Transverse colon (tissue), 3 donors: ENCODE measurements at regions not wholly inside any gene's neighbourhood (a gene's known extent, or its start where the extent isn't known, plus 50 kb on each side); places are given as distances from the start of the nearest gene placed in this dataset.

Experiments used
- CTCF ChIP-seq, 5 experiments: fragments of 200-600 bp in 3 of 5; fragments of 450-650 bp in 2 of 5; sonication (generic) in 3 of 5; IDR thresholded peaks; 1 replicate in 2 of 5; 2 replicates in 3 of 5; pipeline ENCODE4 v1.5.1; 2016 to 2017; ENCODE audit warnings: antibody characterized with exemption in 5 of 5, inconsistent platforms in 3 of 5, mild to moderate bottlenecking in 2 of 5, moderate library complexity in 1 of 5
- EP300 ChIP-seq: sonication (generic); formaldehyde crosslinking; IDR thresholded peaks from one replicate; pipeline ENCODE4 v1.6.1; 2017; ENCODE audit warnings: antibody characterized with exemption, low read depth
- POLR2A ChIP-seq: fragments of 450-650 bp; IDR thresholded peaks from one replicate; pipeline ENCODE4 v1.6.1; 2016; ENCODE audit warnings: antibody characterized with exemption, mild to moderate bottlenecking, moderate library complexity

- TF ChIP-seq CTCF (IDR thresholded peaks at IDR 0.05) (no peak), POLR2A (no peak), EP300 (no peak)
Measured at GRCh38 chr11:70669871-70670675, 271.7 kb downstream of the CTTN start.
